ENCODE measurements at regions not wholly inside any gene's neighbourhood (a gene's known extent, or its start where the extent isn't known, plus 50 kb on each side); places are given as distances from the start of the nearest gene placed in this dataset.

- no peak for TF ChIP-seq EP300 (IDR thresholded peaks at IDR 0.05)
- TF ChIP-seq POLR2A (IDR thresholded peaks at IDR 0.05): no peak
Measured at GRCh38 chr11:45585205-45585604, 80.2 kb downstream of the CHST1 start.
